ENCODE measurements at regions not wholly inside any gene's neighbourhood (a gene's known extent, or its start where the extent isn't known, plus 50 kb on each side); places are given as distances from the start of the nearest gene placed in this dataset.

DNA sequence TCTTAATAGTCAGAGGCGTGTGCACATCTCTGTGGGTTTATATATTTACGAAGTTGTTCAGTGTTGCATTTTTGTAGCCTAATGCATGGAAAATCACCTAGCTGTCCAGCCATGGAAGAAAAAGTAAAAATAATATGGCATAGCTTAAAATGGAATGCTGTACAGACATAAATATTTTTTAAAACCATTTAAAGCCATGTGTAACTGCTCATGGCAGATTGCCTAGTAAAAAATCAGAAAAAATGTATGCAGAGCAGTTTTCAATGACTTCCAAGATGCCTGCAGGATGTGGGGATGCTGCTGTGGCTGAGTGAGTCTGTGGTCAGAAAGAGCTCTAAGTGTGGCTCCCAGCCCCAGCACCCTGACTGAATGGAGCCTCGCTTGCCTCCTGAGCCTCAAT, 64.8 kb upstream of the ALKAL2 start:
- Histone ChIP-seq H2AK5ac (ENCODE audit: low read length) (no peak overlapping the region), H3K9me3 (ENCODE audit: insufficient read depth, low read depth, low read length) (no peaks in the 10 kb centered on the region), H3K4ac (ENCODE audit: low read depth, low read length) (no peak overlapping the region), H4K91ac (ENCODE audit: low read depth, low read length) (no peak overlapping the region), H3K14ac (ENCODE audit: low read length) (no peak overlapping the region), H3K4me2 (ENCODE audit: low read length) (no peak overlapping the region), H4K8ac (ENCODE audit: low read depth, low read length) (no peak overlapping the region), H3K36me3 (ENCODE audit: control insufficient read depth in 1 of 2, insufficient read depth in 2 of 2, low read length in 2 of 2) (no peaks in the 10 kb centered on the region), H3K18ac (ENCODE audit: low read length) (no peak overlapping the region), H3K23ac (ENCODE audit: low read length) (no peak overlapping the region), H3K4me3 (ENCODE audit: low read depth, low read length) (no peak overlapping the region), H3K79me1 (ENCODE audit: low read length) (no peaks in the 10 kb centered on the region), H3K79me2 (ENCODE audit: control insufficient read depth, insufficient read depth, low read length, poor library complexity) (no peaks in the 10 kb centered on the region), H2BK120ac (ENCODE audit: insufficient read depth, low read length, poor library complexity) (no peak overlapping the region), H3K9ac (ENCODE audit: low read length) (no peak overlapping the region), H3K4me1 (ENCODE audit: control insufficient read depth in 1 of 2, insufficient read depth in 2 of 2, low read length in 2 of 2) (no peaks in the 10 kb centered on the region), H2BK5ac (ENCODE audit: low read depth, low read length, poor library complexity) (no peak overlapping the region), H3K27ac (ENCODE audit: low read depth, low read length) (no peak overlapping the region), H4K12ac (ENCODE audit: low read depth, low read length) (no peak overlapping the region), H3K27me3 (ENCODE audit: insufficient read depth, low read length) (no peaks in the 10 kb centered on the region), H2BK12ac (ENCODE audit: low read length) (no peak overlapping the region), H2AFZ (ENCODE audit: insufficient read depth, low read length, poor library complexity) (no peak overlapping the region)
- no peak for DNase-seq
- no CpG with 5 or more reads among the region's 3 CpGs for WGBS (ENCODE audit: extremely low coverage, insufficient coverage, insufficient read length)

DNA sequence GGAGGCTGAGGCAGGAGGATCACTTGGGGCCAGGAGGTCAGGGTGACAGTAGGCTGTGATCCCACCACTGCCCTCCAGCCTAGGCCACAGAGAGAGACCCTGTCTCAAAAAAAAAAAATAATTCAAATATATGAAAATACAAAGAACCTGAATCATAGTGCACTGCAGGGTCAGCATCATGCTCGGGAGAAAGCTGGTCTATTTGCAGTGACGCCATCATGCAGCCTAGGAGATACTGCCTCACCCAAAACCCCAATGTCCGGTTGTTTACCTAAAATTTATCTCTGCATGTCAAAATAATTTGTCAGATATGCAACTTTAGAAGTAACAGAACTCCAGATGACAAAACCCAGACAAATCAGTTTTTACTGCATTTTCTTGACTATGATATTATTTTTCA, 61.5 kb upstream of the ALKAL2 start:
- H2BK5ac ChIP-seq (ENCODE audit: low read depth, low read length, poor library complexity): no peak overlapping the region
- no peak overlapping the region for H2BK12ac ChIP-seq (ENCODE audit: low read length)
- H3K4ac ChIP-seq (ENCODE audit: low read depth, low read length): no peak overlapping the region
- H3K23ac ChIP-seq (ENCODE audit: low read length): no peak overlapping the region
- no peaks in the 10 kb centered on the region for H3K27me3 ChIP-seq (ENCODE audit: insufficient read depth, low read length)
- H4K8ac ChIP-seq (ENCODE audit: low read depth, low read length): no peak overlapping the region
- H3K4me1 ChIP-seq (ENCODE audit: control insufficient read depth in 1 of 2, insufficient read depth in 2 of 2, low read length in 2 of 2): no peaks in the 10 kb centered on the region
- H3K9me3 ChIP-seq (ENCODE audit: insufficient read depth, low read depth, low read length): no peaks in the 10 kb centered on the region
- no CpG with 5 or more reads among the region's 3 CpGs for WGBS (ENCODE audit: extremely low coverage, insufficient coverage, insufficient read length)
- H3K18ac ChIP-seq (ENCODE audit: low read length): no peak overlapping the region
- no peak overlapping the region for H3K27ac ChIP-seq (ENCODE audit: low read depth, low read length)
- no peak overlapping the region for H4K12ac ChIP-seq (ENCODE audit: low read depth, low read length)
- no peaks in the 10 kb centered on the region for H3K36me3 ChIP-seq (ENCODE audit: control insufficient read depth in 1 of 2, insufficient read depth in 2 of 2, low read length in 2 of 2)
- H3K79me2 ChIP-seq (ENCODE audit: control insufficient read depth, insufficient read depth, low read length, poor library complexity): no peaks in the 10 kb centered on the region
- H3K4me2 ChIP-seq (ENCODE audit: low read length): no peak overlapping the region
- no peak overlapping the region for H3K14ac ChIP-seq (ENCODE audit: low read length)
- no peaks in the 10 kb centered on the region for H3K79me1 ChIP-seq (ENCODE audit: low read length)
- no peak overlapping the region for H3K9ac ChIP-seq (ENCODE audit: low read length)
- no peak overlapping the region for H2AK5ac ChIP-seq (ENCODE audit: low read length)
- no peak overlapping the region for H2BK120ac ChIP-seq (ENCODE audit: insufficient read depth, low read length, poor library complexity)
- no peak overlapping the region for H3K4me3 ChIP-seq (ENCODE audit: low read depth, low read length)
- H4K91ac ChIP-seq (ENCODE audit: low read depth, low read length): no peak overlapping the region
- no peak overlapping the region for H2AFZ ChIP-seq (ENCODE audit: insufficient read depth, low read length, poor library complexity)
- DNase-seq: no peak

DNA sequence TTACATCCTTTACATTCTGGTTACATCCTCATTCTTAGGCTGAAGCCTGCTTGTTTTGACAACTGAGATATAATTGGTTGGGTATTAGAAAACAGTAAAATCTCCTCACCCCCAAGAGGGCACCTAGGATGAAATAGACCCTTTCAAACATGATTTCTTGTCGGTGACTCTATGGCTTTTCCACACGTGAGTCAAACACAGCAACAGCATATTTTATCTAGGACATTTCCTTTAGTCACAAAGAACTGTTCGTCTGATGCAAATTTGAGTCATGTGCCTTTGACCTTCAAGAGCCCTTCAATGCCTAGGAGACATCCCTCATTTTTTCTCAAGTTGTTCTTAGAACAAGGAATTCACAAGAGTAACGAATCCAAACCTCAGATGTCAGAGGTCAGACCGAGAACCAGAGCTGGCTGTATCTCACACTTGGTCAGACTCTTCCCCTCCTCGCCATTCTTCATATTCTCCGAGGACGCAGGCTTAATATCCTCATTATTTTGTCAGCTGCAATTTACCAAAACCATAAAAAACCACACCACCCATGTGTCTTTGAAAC, 60.5 kb upstream of the ALKAL2 start:
- Histone ChIP-seq H4K8ac (ENCODE audit: low read depth, low read length) (no peak overlapping the region), H3K9ac (ENCODE audit: low read length) (no peak overlapping the region), H3K4me1 (ENCODE audit: control insufficient read depth in 1 of 2, insufficient read depth in 2 of 2, low read length in 2 of 2) (no peaks in the 10 kb centered on the region), H2AK5ac (ENCODE audit: low read length) (no peak overlapping the region), H2AFZ (ENCODE audit: insufficient read depth, low read length, poor library complexity) (no peak overlapping the region), H2BK5ac (ENCODE audit: low read depth, low read length, poor library complexity) (no peak overlapping the region), H3K4me3 (ENCODE audit: low read depth, low read length) (no peak overlapping the region), H2BK12ac (ENCODE audit: low read length) (no peak overlapping the region), H3K79me1 (ENCODE audit: low read length) (no peaks in the 10 kb centered on the region), H3K36me3 (ENCODE audit: control insufficient read depth in 1 of 2, insufficient read depth in 2 of 2, low read length in 2 of 2) (no peaks in the 10 kb centered on the region), H4K12ac (ENCODE audit: low read depth, low read length) (no peak overlapping the region), H4K91ac (ENCODE audit: low read depth, low read length) (no peak overlapping the region), H3K23ac (ENCODE audit: low read length) (no peak overlapping the region), H3K9me3 (ENCODE audit: insufficient read depth, low read depth, low read length) (no peaks in the 10 kb centered on the region), H3K4ac (ENCODE audit: low read depth, low read length) (no peak overlapping the region), H3K79me2 (ENCODE audit: control insufficient read depth, insufficient read depth, low read length, poor library complexity) (no peaks in the 10 kb centered on the region), H3K18ac (ENCODE audit: low read length) (no peak overlapping the region), H3K4me2 (ENCODE audit: low read length) (no peak overlapping the region), H3K27ac (ENCODE audit: low read depth, low read length) (no peak overlapping the region), H3K14ac (ENCODE audit: low read length) (no peak overlapping the region), H3K27me3 (ENCODE audit: insufficient read depth, low read length) (no peaks in the 10 kb centered on the region), H2BK120ac (ENCODE audit: insufficient read depth, low read length, poor library complexity) (no peak overlapping the region)
- no peak for DNase-seq
- no CpG with 5 or more reads among the region's 8 CpGs for WGBS (ENCODE audit: extremely low coverage, insufficient coverage, insufficient read length)

DNA sequence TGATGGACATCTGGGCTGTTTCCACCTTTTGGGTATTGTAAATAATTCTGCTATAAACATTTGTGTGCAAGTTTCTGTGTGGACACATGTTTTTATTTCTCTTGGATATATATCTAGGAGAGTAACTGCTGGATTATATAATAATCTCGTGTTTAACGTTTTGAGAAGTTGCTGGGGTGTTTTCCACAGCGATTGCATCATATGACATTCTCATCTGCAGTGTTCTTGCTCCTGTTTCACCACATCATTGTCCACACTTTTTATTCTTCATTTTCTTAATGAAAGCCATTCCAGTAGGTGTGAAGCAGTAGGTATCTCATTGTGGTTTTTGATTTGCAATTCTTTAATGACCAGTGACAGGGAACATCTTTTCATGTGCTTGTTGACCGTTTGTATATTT, 56.9 kb upstream of the ALKAL2 start:
- H3K14ac ChIP-seq (ENCODE audit: low read length): no peak overlapping the region
- no peak overlapping the region for H3K23ac ChIP-seq (ENCODE audit: low read length)
- H4K12ac ChIP-seq (ENCODE audit: low read depth, low read length): no peak overlapping the region
- H2BK12ac ChIP-seq (ENCODE audit: low read length): no peak overlapping the region
- H2BK5ac ChIP-seq (ENCODE audit: low read depth, low read length, poor library complexity): no peak overlapping the region
- no peak overlapping the region for H2AK5ac ChIP-seq (ENCODE audit: low read length)
- H3K9me3 ChIP-seq (ENCODE audit: insufficient read depth, low read depth, low read length): no peaks in the 10 kb centered on the region
- WGBS (ENCODE audit: extremely low coverage, insufficient coverage, insufficient read length): no CpG with 5 or more reads among the region's 4 CpGs
- H4K8ac ChIP-seq (ENCODE audit: low read depth, low read length): no peak overlapping the region
- no peak overlapping the region for H2BK120ac ChIP-seq (ENCODE audit: insufficient read depth, low read length, poor library complexity)
- H2AFZ ChIP-seq (ENCODE audit: insufficient read depth, low read length, poor library complexity): no peak overlapping the region
- no peaks in the 10 kb centered on the region for H3K36me3 ChIP-seq (ENCODE audit: control insufficient read depth in 1 of 2, insufficient read depth in 2 of 2, low read length in 2 of 2)
- H3K4ac ChIP-seq (ENCODE audit: low read depth, low read length): no peak overlapping the region
- no peak overlapping the region for H3K4me3 ChIP-seq (ENCODE audit: low read depth, low read length)
- no peak overlapping the region for H3K9ac ChIP-seq (ENCODE audit: low read length)
- no peaks in the 10 kb centered on the region for H3K4me1 ChIP-seq (ENCODE audit: control insufficient read depth in 1 of 2, insufficient read depth in 2 of 2, low read length in 2 of 2)
- H3K79me2 ChIP-seq (ENCODE audit: control insufficient read depth, insufficient read depth, low read length, poor library complexity): no peaks in the 10 kb centered on the region
- H3K18ac ChIP-seq (ENCODE audit: low read length): no peak overlapping the region
- H3K27me3 ChIP-seq (ENCODE audit: insufficient read depth, low read length): no peaks in the 10 kb centered on the region
- H3K79me1 ChIP-seq (ENCODE audit: low read length): no peaks in the 10 kb centered on the region
- no peak overlapping the region for H3K4me2 ChIP-seq (ENCODE audit: low read length)
- no peak overlapping the region for H4K91ac ChIP-seq (ENCODE audit: low read depth, low read length)
- H3K27ac ChIP-seq (ENCODE audit: low read depth, low read length): no peak overlapping the region
- no peak for DNase-seq
